Vagina (tissue), 2 donors: ENCODE measurements at regions not wholly inside any gene's neighbourhood (a gene's known extent, or its start where the extent isn't known, plus 50 kb on each side); places are given as distances from the start of the nearest gene placed in this dataset.

ENCODE experiments used
- CTCF ChIP-seq, 3 experiments: fragments of 450-650 bp in 2 of 3; fragments of 200-600 bp in 1 of 3; sonication (generic) in 1 of 3; IDR thresholded peaks; one replicate each; pipeline ENCODE4 v1.5.1; 2017 to 2019; ENCODE audit warnings: antibody characterized with exemption in 3 of 3, mild to moderate bottlenecking in 2 of 3, moderate library complexity in 2 of 3
- POLR2A ChIP-seq, 2 donors: fragments of 450-650 bp; IDR thresholded peaks; one replicate each; pipeline ENCODE4 v1.6.1; 2017; ENCODE audit warnings: antibody characterized with exemption in 2 of 2, mild to moderate bottlenecking in 2 of 2, moderate library complexity in 2 of 2

- TF ChIP-seq CTCF (IDR thresholded peaks at IDR 0.05) = no peak
- TF ChIP-seq POLR2A (IDR thresholded peaks at IDR 0.05) = no peak
These were observed 79.3 kb upstream of the FOXQ1 start for GRCh38 chr6:1232578-1232977.
